Occipital lobe (tissue), 1 donor: ENCODE measurements at regions not wholly inside any gene's neighbourhood (a gene's known extent, or its start where the extent isn't known, plus 50 kb on each side); places are given as distances from the start of the nearest gene placed in this dataset.

Source experiments
- DNase-seq: peaks from one replicate; lab custom pipeline; 2025; lab: John Stamatoyannopoulos, UW

GRCh38 chr1:87273291-87273690 is 55.4 kb upstream of the LMO4 start:
- DNase-seq, result no peak

DNA sequence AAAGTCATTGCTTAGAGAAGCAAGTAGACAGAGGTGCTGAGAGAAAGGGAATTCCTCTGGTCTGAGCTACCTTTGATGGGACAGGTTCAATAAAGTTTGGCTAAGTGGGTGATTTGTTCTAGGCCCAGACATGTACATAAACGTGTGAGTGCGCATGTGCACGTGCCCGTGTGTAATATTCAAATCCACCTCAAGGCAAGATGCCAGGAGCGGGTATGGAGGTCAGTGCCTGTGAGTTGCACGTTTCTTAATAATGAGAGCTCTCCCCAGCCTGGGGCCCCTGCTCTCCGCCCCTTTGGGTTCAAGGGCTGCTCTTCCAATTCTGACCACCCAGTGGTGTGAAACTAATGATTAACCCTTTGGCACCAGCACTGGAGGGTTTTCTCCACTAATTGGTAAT is 53.8 kb upstream of the LMO4 start:
- no peak for DNase-seq

- DNase-seq, result no peak
Measured at GRCh38 chr1:87278825-87279535, 49.7 kb upstream of the LMO4 start.
